Natural killer cell (primary cell): ENCODE measurements at regions not wholly inside any gene's neighbourhood (a gene's known extent, or its start where the extent isn't known, plus 50 kb on each side); places are given as distances from the start of the nearest gene placed in this dataset.
"Not testable (repeated sequence)": the region's sequence is repeated elsewhere in the genome, so short reads cannot be mapped to it uniquely, and the experiment has no call there.

Source experiments
- ATAC-seq, 3 donors: fragments of 150-1000 bp in 2 of 3; fragments of 200-7000 bp in 1 of 3; cut with Tn5 transposase; 1 replicate in 1 of 3; 2 replicates in 2 of 3; pipeline ENCODE4 v1.10.0; 2021; ENCODE audit warnings: mild to moderate bottlenecking in 2 of 3, moderate library complexity in 2 of 3
- DNase-seq, 2 donors: peaks; one replicate each; pipeline versions ENCODE4 v3.0.0 to v3.0.0-alpha.2; 2013 to 2021; ENCODE audit warnings: mixed read lengths in 1 of 2
- H3K27ac ChIP-seq: one replicate; pipeline ENCODE4 v1.5.1; 2013; ENCODE audit warnings: mild to moderate bottlenecking, low read length
- H3K27me3 ChIP-seq: one replicate; pipeline ENCODE4 v1.6.1; 2013; ENCODE audit warnings: low read length; ENCODE audit not compliant: control insufficient read depth, insufficient read depth
- H3K36me3 ChIP-seq: one replicate; pipeline ENCODE4 v1.6.1; 2013; ENCODE audit warnings: low read length; ENCODE audit not compliant: control insufficient read depth, insufficient read depth
- H3K4me1 ChIP-seq: one replicate; pipeline ENCODE4 v1.6.1; 2013; ENCODE audit warnings: low read length; ENCODE audit not compliant: control insufficient read depth, insufficient read depth
- H3K4me3 ChIP-seq: one replicate; pipeline ENCODE4 v1.5.1; 2013; ENCODE audit warnings: low read length
- H3K9me3 ChIP-seq: one replicate; pipeline ENCODE4 v1.6.1; 2013; ENCODE audit warnings: low read length; ENCODE audit not compliant: control insufficient read depth, insufficient read depth
- H3K27ac Mint-ChIP-seq, 2 donors: one replicate each; pipeline ENCODE4 v1.8.0; 2022; ENCODE audit warnings: mild to moderate bottlenecking in 2 of 2, mixed read lengths in 2 of 2, moderate library complexity in 1 of 2
- H3K27me3 Mint-ChIP-seq, 2 donors: one replicate each; pipeline ENCODE4 v1.8.0; 2022; ENCODE audit warnings: low read depth in 2 of 2, mixed read lengths in 2 of 2
- H3K36me3 Mint-ChIP-seq: one replicate; pipeline ENCODE4 v1.8.0; 2022; ENCODE audit warnings: mixed read lengths
- H3K4me1 Mint-ChIP-seq, 2 donors: one replicate each; pipeline ENCODE4 v1.8.0; 2022; ENCODE audit warnings: mixed read lengths in 2 of 2
- H3K4me3 Mint-ChIP-seq: one replicate; pipeline ENCODE4 v1.8.0; 2022; ENCODE audit warnings: mild to moderate bottlenecking, moderate library complexity, mixed read lengths
- H3K9me3 Mint-ChIP-seq, 2 donors: one replicate each; pipeline ENCODE4 v1.8.0; 2022; ENCODE audit warnings: mixed read lengths in 2 of 2
- WGBS: methylation state at CpG from one replicate; pipeline ENCODE4 v1.1.7; 2013; ENCODE audit warnings: missing lambda C conversion rate; ENCODE audit not compliant: insufficient coverage; 5-methylcytosine and 5-hydroxymethylcytosine counted together
- intact Hi-C: fragments of 100-400 bp; cut with micrococcal nuclease; formaldehyde crosslinking; loops from one replicate; pipeline ENCODE4 v1.14.2; 2022
- TF ChIP-seq, protein P1 (sequence below): fragments of 200-600 bp; IDR thresholded peaks from one replicate; pipeline ENCODE4 v1.8.0; 2022; ENCODE audit warnings: antibody characterized with exemption

DNA sequence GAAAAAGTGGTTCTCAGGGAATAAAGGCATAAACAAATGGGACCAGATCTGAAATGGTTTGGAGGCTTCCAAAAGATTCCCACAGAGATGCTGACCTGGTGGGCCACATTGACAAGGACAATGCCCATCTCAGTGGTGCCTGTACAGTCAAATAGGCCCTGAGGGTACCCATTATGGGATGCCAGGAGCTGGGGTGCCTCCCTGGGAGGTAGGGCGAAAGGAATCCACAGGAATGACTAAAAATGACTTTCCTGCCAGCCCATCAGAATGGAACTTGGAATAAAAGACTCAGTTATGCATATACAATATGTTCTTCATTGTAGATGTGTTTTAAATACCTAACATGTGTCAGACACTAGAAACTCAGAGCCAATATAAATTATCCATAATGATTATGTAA, 248.5 kb downstream of the RNF144A start:
- Mint-ChIP-seq H3K4me3 (no peak overlapping the region), H3K27me3 (peaks cover 8 to 15% of the 10 kb centered on the region in 2 donors), H3K4me1 (no peaks in the 10 kb centered on the region), H3K9me3 (peaks cover 0 to 2% of the 10 kb centered on the region in 2 donors), H3K27ac (no peak overlapping the region), H3K36me3 (no peaks in the 10 kb centered on the region)
- DNase-seq (no peak), ATAC-seq (no peak)
- Histone ChIP-seq H3K27ac (no peak overlapping the region), H3K9me3 (no peaks in the 10 kb centered on the region), H3K36me3 (no peaks in the 10 kb centered on the region), H3K4me3 (no peak overlapping the region), H3K27me3 (no peaks in the 10 kb centered on the region), H3K4me1 (no peaks in the 10 kb centered on the region)
- WGBS = 89% methylated on average over 1 of the region's 1 CpG
- TF ChIP-seq, protein P1, sequence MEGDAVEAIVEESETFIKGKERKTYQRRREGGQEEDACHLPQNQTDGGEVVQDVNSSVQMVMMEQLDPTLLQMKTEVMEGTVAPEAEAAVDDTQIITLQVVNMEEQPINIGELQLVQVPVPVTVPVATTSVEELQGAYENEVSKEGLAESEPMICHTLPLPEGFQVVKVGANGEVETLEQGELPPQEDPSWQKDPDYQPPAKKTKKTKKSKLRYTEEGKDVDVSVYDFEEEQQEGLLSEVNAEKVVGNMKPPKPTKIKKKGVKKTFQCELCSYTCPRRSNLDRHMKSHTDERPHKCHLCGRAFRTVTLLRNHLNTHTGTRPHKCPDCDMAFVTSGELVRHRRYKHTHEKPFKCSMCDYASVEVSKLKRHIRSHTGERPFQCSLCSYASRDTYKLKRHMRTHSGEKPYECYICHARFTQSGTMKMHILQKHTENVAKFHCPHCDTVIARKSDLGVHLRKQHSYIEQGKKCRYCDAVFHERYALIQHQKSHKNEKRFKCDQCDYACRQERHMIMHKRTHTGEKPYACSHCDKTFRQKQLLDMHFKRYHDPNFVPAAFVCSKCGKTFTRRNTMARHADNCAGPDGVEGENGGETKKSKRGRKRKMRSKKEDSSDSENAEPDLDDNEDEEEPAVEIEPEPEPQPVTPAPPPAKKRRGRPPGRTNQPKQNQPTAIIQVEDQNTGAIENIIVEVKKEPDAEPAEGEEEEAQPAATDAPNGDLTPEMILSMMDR = no peak
- intact Hi-C loops = no loop called here

DNA sequence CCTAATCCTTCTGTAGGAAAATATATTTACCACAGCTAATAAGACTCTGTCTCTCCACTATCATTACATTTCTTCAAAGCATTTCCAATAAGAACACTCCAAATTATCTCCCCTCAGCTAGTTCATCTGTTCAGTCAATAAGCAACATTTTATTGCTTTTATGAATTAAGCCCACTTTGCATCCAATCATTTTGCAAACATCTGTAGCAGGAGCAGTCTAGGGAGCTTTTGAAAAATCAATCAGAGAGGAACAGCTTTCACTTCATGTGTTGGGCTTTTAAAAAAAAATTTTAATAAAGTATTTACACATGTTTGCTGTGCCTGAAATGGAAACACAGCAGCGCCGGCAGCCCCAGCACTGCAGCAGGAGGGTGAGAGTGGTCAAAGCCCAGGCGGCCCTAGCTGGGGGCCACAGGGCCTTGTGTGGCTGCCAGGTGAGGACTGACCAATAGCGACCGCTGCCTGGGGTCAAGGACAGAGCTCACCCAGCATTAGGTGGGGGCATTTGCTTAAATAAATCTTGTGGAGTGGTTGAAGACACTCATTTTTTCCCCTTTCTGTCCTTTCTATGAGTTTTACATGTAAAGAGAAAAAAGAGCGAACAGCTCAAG, 250.7 kb downstream of the RNF144A start:
- no peak for DNase-seq
- Histone ChIP-seq H3K9me3 (no peaks in the 10 kb centered on the region), H3K4me1 (no peaks in the 10 kb centered on the region), H3K27ac (no peak overlapping the region), H3K36me3 (no peaks in the 10 kb centered on the region), H3K4me3 (no peak overlapping the region), H3K27me3 (no peaks in the 10 kb centered on the region)
- TF ChIP-seq, protein P1 = no peak
- Mint-ChIP-seq H3K36me3 (no peaks in the 10 kb centered on the region), H3K27ac (no peak overlapping the region), H3K27me3 (peaks cover 8 to 19% of the 10 kb centered on the region in 2 donors), H3K9me3 (no peaks in the 10 kb centered on the region), H3K4me1 (no peaks in the 10 kb centered on the region), H3K4me3 (no peak overlapping the region)
- no peak for ATAC-seq
- WGBS = 94% methylated on average over 6 of the region's 6 CpGs
- intact Hi-C loops = no loop called here

DNA sequence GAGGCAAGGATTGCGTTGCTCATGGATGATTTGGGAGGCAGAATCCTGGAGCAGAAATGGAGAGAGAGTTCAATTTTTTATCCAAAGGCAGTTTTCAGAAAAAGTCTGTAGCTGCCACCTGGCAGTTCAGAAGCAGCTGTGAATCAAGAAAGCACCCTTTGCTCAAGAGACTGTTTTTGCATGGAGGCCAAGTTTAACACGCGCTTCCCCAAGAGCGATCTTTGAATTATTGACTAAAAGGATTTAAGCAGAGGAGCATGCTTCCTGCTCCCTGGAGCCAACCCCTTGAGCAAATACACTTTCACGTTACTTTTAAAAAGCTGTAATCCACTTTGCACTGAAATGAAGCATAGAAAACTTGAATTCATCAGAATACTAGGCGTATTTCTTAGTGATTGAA, 252.4 kb downstream of the RNF144A start:
- H3K27ac ChIP-seq = no peak overlapping the region
- H3K4me3 ChIP-seq = no peak overlapping the region
- H3K27me3 Mint-ChIP-seq = peaks cover 8 to 19% of the 10 kb centered on the region in 2 donors
- ATAC-seq (no peak), DNase-seq (no peak)
- no peak overlapping the region for H3K4me3 Mint-ChIP-seq
- intact Hi-C loops = no loop called here
- no peaks in the 10 kb centered on the region for H3K27me3 ChIP-seq
- no peak overlapping the region for H3K27ac Mint-ChIP-seq
- 96% methylated on average over 5 of the region's 6 CpGs for WGBS
- no peaks in the 10 kb centered on the region for H3K4me1 ChIP-seq
- no peaks in the 10 kb centered on the region for H3K4me1 Mint-ChIP-seq
- no peaks in the 10 kb centered on the region for H3K9me3 ChIP-seq
- H3K36me3 ChIP-seq = no peaks in the 10 kb centered on the region
- TF ChIP-seq, protein P1 = no peak
- no peaks in the 10 kb centered on the region for H3K9me3 Mint-ChIP-seq
- no peaks in the 10 kb centered on the region for H3K36me3 Mint-ChIP-seq

DNA sequence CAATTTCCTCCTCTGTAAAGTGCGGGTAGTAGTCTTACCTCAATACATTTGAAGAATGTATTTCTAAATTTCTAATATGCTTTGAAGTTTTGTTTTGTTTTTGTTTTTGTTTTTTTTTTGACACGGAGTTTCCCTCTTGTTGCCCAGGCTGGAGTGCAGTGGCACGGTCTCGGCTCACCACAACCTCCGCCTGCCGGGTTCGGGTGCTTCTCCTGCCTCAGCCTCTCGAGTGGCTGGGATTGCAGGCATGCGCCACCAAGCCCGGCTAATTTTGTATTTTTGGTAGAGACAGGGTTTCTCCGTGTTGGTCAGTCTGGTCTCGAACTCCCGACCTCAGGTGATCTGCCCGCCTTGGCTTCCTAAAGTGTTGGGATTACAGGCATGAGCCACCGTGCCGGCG, 261.8 kb downstream of the RNF144A start:
- H3K27me3 ChIP-seq, H3K4me3 ChIP-seq, intact Hi-C loops, H3K4me1 ChIP-seq, H3K27ac ChIP-seq, H3K4me1 Mint-ChIP-seq, H3K4me3 Mint-ChIP-seq, H3K9me3 ChIP-seq, DNase-seq, H3K36me3 Mint-ChIP-seq, H3K27ac Mint-ChIP-seq, H3K36me3 ChIP-seq, ATAC-seq, H3K9me3 Mint-ChIP-seq: not testable (repeated sequence)
- WGBS = 97% methylated on average over 16 of the region's 17 CpGs
- peaks cover 3 to 11% of the 10 kb centered on the region in 2 donors for H3K27me3 Mint-ChIP-seq
